Suprapubic skin (tissue), 4 donors: ENCODE measurements at regions not wholly inside any gene's neighbourhood (a gene's known extent, or its start where the extent isn't known, plus 50 kb on each side); places are given as distances from the start of the nearest gene placed in this dataset.

ENCODE experiments used
- DNase-seq, 2 donors: peaks; one replicate each; pipeline ENCODE4 v3.0.0-alpha.2; 2019; ENCODE audit warnings: low spot score in 2 of 2
- H3K27ac ChIP-seq: fragments of 200-600 bp; sonication (generic); one replicate; pipeline ENCODE4 v1.5.1; 2019
- H3K27me3 ChIP-seq: fragments of 200-600 bp; sonication (generic); one replicate; pipeline ENCODE4 v1.5.1; 2019
- H3K36me3 ChIP-seq: fragments of 200-600 bp; sonication (generic); one replicate; pipeline ENCODE4 v1.5.1; 2019
- H3K4me1 ChIP-seq: fragments of 200-600 bp; sonication (generic); one replicate; pipeline ENCODE4 v1.5.1; 2019
- H3K4me3 ChIP-seq: fragments of 200-600 bp; sonication (generic); one replicate; pipeline ENCODE4 v1.5.1; 2019; ENCODE audit warnings: mild to moderate bottlenecking
- H3K9me3 ChIP-seq: fragments of 200-600 bp; sonication (generic); one replicate; pipeline ENCODE4 v1.5.1; 2019
- EP300 ChIP-seq: sonication (generic); formaldehyde crosslinking; IDR thresholded peaks from one replicate; pipeline ENCODE4 v1.6.1; 2017; ENCODE audit warnings: antibody characterized with exemption
- POLR2A ChIP-seq, 2 donors: fragments of 450-650 bp; IDR thresholded peaks; one replicate each; pipeline ENCODE4 v1.6.1; 2017; ENCODE audit warnings: antibody characterized with exemption in 2 of 2, mild to moderate bottlenecking in 2 of 2, moderate library complexity in 2 of 2
- POLR2AphosphoS5 ChIP-seq, 3 donors: sonication (generic); formaldehyde crosslinking; IDR thresholded peaks; one replicate each; pipeline ENCODE4 v1.6.1; 2017; ENCODE audit warnings: antibody characterized with exemption in 3 of 3
- WGBS: methylation state at CpG from one replicate; pipeline ENCODE4 v1.1.5; 2018; 5-methylcytosine and 5-hydroxymethylcytosine counted together
- TF ChIP-seq, protein P1 (sequence below), 2 donors: fragments of 200-600 bp in 1 of 2; fragments of 450-650 bp in 1 of 2; sonication (generic) in 1 of 2; IDR thresholded peaks; one replicate each; pipeline ENCODE4 v1.5.1; 2016 to 2019; ENCODE audit warnings: antibody characterized with exemption in 2 of 2, mild to moderate bottlenecking in 1 of 2, moderate library complexity in 1 of 2

DNA sequence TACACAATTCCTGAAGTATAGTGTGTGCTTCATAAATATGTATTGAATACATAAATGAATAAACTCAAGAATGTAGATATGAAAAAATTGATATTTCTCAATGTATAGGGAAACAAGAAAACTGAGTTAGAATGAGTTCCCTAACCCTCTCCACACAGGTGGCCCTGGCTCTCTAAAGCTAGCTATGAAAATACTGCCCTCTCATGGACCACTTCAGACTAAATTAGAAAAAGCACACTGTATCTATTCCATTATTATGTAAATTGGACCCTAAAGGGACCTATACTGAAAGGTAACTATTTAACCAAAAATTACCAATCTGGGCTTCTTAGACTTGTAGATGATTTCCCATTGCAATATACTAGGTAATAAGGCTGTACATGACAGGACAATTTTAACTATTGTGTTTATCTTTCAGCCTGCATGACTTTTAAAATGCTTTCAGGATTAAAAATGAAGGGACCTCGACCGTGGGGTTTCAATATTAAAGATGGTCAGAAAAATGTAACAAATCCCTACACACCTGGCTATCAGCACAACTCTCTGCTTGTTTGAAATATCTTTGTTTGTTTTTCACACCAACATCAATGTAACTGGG, 672.5 kb upstream of the KIF2B start:
- H3K4me3 ChIP-seq, result no peak overlapping the region
- WGBS, result 82% methylated on average over 2 of the region's 2 CpGs
- no peaks in the 10 kb centered on the region for H3K4me1 ChIP-seq

DNA sequence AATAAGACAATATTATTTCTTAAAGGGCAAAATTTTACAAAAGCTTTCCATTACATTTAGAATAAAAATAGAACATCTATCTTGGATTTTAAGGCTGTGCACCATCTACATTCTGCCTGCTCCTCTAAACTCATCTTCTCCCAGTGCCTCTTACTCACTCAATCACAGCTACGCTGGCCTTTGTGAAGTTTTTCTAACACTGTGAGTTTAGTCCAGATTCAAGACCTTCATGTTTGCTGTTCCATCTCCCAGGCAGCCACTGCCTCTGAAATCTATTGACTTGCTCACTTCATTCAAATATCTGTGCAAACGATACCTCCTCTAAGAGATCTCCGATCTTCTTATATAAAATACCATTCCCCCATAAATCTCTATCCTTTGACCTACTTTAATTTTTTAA, 673.4 kb upstream of the KIF2B start:
- WGBS, result 89% methylated on average over 3 of the region's 3 CpGs

More for the DNA sequence above, 672.5 kb upstream of the KIF2B start:
- H3K36me3 ChIP-seq, result no peaks in the 10 kb centered on the region
- H3K9me3 ChIP-seq, result no peaks in the 10 kb centered on the region
- DNase-seq, result no peak
- no peaks in the 10 kb centered on the region for H3K27me3 ChIP-seq
- TF ChIP-seq POLR2A (IDR thresholded peaks at IDR 0.05) (no peak), EP300 (no peak), POLR2AphosphoS5 (IDR thresholded peaks at IDR 0.05) (no peak)
- H3K27ac ChIP-seq, result no peak overlapping the region

DNA sequence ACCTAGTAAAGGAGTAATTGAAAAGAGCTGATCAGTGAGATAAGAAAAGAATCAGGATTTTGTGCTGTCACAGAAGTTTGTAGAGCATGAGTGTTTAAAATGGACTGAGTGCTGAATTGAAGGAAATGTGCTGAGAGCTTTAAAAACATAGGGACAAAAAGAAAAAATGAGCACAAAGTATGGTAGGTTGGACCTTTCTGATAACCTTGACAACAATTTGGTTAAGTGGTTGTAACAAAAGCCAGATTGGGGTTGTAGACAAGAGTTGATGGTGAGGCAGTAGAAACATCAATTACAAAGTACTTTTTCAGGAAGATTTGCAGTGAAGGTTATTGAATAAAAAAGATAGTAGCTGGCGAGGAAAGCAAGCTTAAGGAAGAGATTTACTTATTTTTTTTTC, 674.7 kb upstream of the KIF2B start:
- WGBS, result 78% methylated on average over 1 of the region's 1 CpG
- TF ChIP-seq POLR2A (IDR thresholded peaks at IDR 0.05) (no peak), EP300 (no peak), POLR2AphosphoS5 (IDR thresholded peaks at IDR 0.05) (no peak)
- TF ChIP-seq, protein P1, sequence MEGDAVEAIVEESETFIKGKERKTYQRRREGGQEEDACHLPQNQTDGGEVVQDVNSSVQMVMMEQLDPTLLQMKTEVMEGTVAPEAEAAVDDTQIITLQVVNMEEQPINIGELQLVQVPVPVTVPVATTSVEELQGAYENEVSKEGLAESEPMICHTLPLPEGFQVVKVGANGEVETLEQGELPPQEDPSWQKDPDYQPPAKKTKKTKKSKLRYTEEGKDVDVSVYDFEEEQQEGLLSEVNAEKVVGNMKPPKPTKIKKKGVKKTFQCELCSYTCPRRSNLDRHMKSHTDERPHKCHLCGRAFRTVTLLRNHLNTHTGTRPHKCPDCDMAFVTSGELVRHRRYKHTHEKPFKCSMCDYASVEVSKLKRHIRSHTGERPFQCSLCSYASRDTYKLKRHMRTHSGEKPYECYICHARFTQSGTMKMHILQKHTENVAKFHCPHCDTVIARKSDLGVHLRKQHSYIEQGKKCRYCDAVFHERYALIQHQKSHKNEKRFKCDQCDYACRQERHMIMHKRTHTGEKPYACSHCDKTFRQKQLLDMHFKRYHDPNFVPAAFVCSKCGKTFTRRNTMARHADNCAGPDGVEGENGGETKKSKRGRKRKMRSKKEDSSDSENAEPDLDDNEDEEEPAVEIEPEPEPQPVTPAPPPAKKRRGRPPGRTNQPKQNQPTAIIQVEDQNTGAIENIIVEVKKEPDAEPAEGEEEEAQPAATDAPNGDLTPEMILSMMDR (IDR thresholded peaks at IDR 0.05), result no peak
- no peak overlapping the region for H3K27ac ChIP-seq

More for the DNA sequence above, 673.4 kb upstream of the KIF2B start:
- no peak overlapping the region for H3K27ac ChIP-seq
- H3K4me3 ChIP-seq, result no peak overlapping the region
- H3K27me3 ChIP-seq, result no peaks in the 10 kb centered on the region
- no peaks in the 10 kb centered on the region for H3K4me1 ChIP-seq
- no peaks in the 10 kb centered on the region for H3K36me3 ChIP-seq
- TF ChIP-seq EP300 (no peak), POLR2A (IDR thresholded peaks at IDR 0.05) (no peak), POLR2AphosphoS5 (IDR thresholded peaks at IDR 0.05) (no peak)
- TF ChIP-seq, protein P1 (IDR thresholded peaks at IDR 0.05), result no peak
- H3K9me3 ChIP-seq, result no peaks in the 10 kb centered on the region
- no peak for DNase-seq

GRCh38 chr17:53142890-53143289, 679.8 kb upstream of the KIF2B start:
- TF ChIP-seq EP300, result no peak
- TF ChIP-seq POLR2AphosphoS5 (IDR thresholded peaks at IDR 0.05), result no peak
- no peak for TF ChIP-seq POLR2A (IDR thresholded peaks at IDR 0.05)
- TF ChIP-seq, protein P1 (IDR thresholded peaks at IDR 0.05), result no peak
- no peak for DNase-seq
- Histone ChIP-seq H3K4me1 (no peaks in the 10 kb centered on the region), H3K36me3 (no peaks in the 10 kb centered on the region), H3K9me3 (no peaks in the 10 kb centered on the region), H3K4me3 (no peak overlapping the region), H3K27ac (no peak overlapping the region), H3K27me3 (no peaks in the 10 kb centered on the region)
- WGBS, result 19% methylated on average over 3 of the region's 3 CpGs

More for the DNA sequence above, 674.7 kb upstream of the KIF2B start:
- DNase-seq, result no peak
- Histone ChIP-seq H3K4me3 (no peak overlapping the region), H3K36me3 (no peaks in the 10 kb centered on the region), H3K4me1 (no peaks in the 10 kb centered on the region), H3K9me3 (no peaks in the 10 kb centered on the region), H3K27me3 (no peaks in the 10 kb centered on the region)

DNA sequence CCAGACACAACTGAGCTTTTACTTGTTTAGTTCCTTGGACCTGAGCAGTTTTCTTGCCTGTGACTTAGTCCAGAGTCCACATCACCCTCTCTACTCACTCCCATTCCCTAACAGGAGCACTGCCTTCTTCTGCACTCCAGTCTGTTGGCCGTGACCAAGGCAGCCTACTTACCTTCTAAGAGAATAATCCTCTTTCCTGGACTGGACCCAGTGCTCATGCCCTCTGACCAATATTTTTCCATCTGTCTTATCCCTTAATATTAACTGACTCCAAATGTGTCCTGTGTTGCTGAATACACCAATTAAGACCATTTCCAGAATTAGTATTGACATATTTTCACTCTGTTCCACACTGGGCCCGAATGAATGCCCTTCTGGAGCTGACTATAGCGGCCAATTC, 681.0 kb upstream of the KIF2B start:
- H3K27me3 ChIP-seq, result no peaks in the 10 kb centered on the region
- 86% methylated on average over 3 of the region's 3 CpGs for WGBS
- no peak for DNase-seq
- H3K4me1 ChIP-seq, result no peaks in the 10 kb centered on the region
- H3K9me3 ChIP-seq, result no peaks in the 10 kb centered on the region
- no peak for TF ChIP-seq EP300
- TF ChIP-seq, protein P1 (IDR thresholded peaks at IDR 0.05), result no peak
- no peak for TF ChIP-seq POLR2A (IDR thresholded peaks at IDR 0.05)
- TF ChIP-seq POLR2AphosphoS5 (IDR thresholded peaks at IDR 0.05), result no peak
- no peak overlapping the region for H3K27ac ChIP-seq
- H3K36me3 ChIP-seq, result no peaks in the 10 kb centered on the region
- no peak overlapping the region for H3K4me3 ChIP-seq

DNA sequence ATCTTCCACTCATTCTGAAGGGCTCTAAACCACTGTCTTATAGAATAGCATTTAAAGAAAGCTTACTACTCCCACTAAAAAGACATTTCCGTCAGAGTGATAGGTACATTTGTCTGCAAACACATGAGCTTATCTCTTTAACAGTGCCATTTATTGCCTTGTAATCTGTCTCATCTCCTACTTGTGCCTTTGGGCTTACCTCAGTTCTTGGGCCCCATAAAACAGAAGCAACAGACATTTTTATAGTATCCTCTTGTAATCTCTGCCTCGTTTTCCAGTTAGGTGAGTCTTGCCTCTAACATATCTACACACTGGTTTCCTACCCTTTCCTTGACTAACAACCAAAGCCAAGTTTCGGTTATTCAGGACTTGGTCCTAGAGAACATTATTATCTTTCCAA, 681.4 kb upstream of the KIF2B start:
- DNase-seq, result no peak
- H3K36me3 ChIP-seq, result no peaks in the 10 kb centered on the region
- no peak overlapping the region for H3K27ac ChIP-seq
- no peaks in the 10 kb centered on the region for H3K4me1 ChIP-seq
- TF ChIP-seq POLR2AphosphoS5 (IDR thresholded peaks at IDR 0.05), result no peak
- TF ChIP-seq EP300, result no peak
- TF ChIP-seq POLR2A (IDR thresholded peaks at IDR 0.05), result no peak
- TF ChIP-seq, protein P1 (IDR thresholded peaks at IDR 0.05), result no peak
- H3K27me3 ChIP-seq, result no peaks in the 10 kb centered on the region
- H3K4me3 ChIP-seq, result no peak overlapping the region
- no peaks in the 10 kb centered on the region for H3K9me3 ChIP-seq
- WGBS, result 56% methylated on average over 3 of the region's 3 CpGs
